Activated CD8-positive, alpha-beta T cell treated with anti-CD3 and anti-CD28 coated beads for 36 hours (primary cell): ENCODE measurements at regions not wholly inside any gene's neighbourhood (a gene's known extent, or its start where the extent isn't known, plus 50 kb on each side); places are given as distances from the start of the nearest gene placed in this dataset.
"Not testable (repeated sequence)": the region's sequence is repeated elsewhere in the genome, so short reads cannot be mapped to it uniquely, and the experiment has no call there.

ENCODE experiments used
- ATAC-seq: fragments of 200-7000 bp; cut with Tn5 transposase; one replicate; pipeline ENCODE4 v1.10.0; 2021; ENCODE audit warnings: mild to moderate bottlenecking, moderate library complexity
- CTCF ChIA-PET: fragments of 350-600 bp; sonication (Branson Sonifier 250); formaldehyde crosslinking; loops from one replicate; lab custom pipeline; 2021; ENCODE audit warnings: antibody characterized with exemption; lab: Charles Lee
- POLR2A ChIA-PET: fragments of 350-600 bp; sonication (Branson Sonifier 250); formaldehyde crosslinking; loops from one replicate; lab custom pipeline; 2021; ENCODE audit warnings: antibody characterized with exemption; lab: Charles Lee
- DNase-seq: peaks from one replicate; pipeline ENCODE4 v3.0.0-alpha.2; 2020
- H3K27ac Mint-ChIP-seq: one replicate; pipeline ENCODE4 v1.8.0; 2021; ENCODE audit warnings: mild to moderate bottlenecking, mixed read lengths
- H3K27me3 Mint-ChIP-seq: one replicate; pipeline ENCODE4 v1.8.0; 2021; ENCODE audit warnings: mixed read lengths
- H3K36me3 Mint-ChIP-seq: one replicate; pipeline ENCODE4 v1.8.0; 2021; ENCODE audit warnings: low read depth, mixed read lengths
- H3K4me1 Mint-ChIP-seq: one replicate; pipeline ENCODE4 v1.8.0; 2021; ENCODE audit warnings: low read depth, mixed read lengths
- H3K4me3 Mint-ChIP-seq: one replicate; pipeline ENCODE4 v1.8.0; 2021; ENCODE audit warnings: mild to moderate bottlenecking, moderate library complexity, mixed read lengths
- H3K9me3 Mint-ChIP-seq: one replicate; pipeline ENCODE4 v1.8.0; 2021; ENCODE audit warnings: mixed read lengths
- CTCF ChIP-seq: fragments of 200-600 bp; IDR thresholded peaks from one replicate; pipeline ENCODE4 v1.8.0; 2022; ENCODE audit warnings: antibody characterized with exemption, mild to moderate bottlenecking
- intact Hi-C: fragments of 100-400 bp; cut with micrococcal nuclease; formaldehyde crosslinking; loops from one replicate; pipeline ENCODE4 v1.10.0; 2022

- ATAC-seq (no peak), DNase-seq (no peak)
- Mint-ChIP-seq H3K4me3 (no peak overlapping the region), H3K9me3 (no peaks in the 10 kb centered on the region), H3K4me1 (no peaks in the 10 kb centered on the region), H3K27me3 (peaks cover 15% of the 10 kb centered on the region), H3K27ac (no peak overlapping the region), H3K36me3 (no peaks in the 10 kb centered on the region)
- CTCF ChIA-PET, result interaction anchor here (1.5 kb wide), 1 partner anchor 912 kb away, joined by 3 read pairs; no protein-coding TSS in a partner anchor
- intact Hi-C loops, result no loop called here
- no peak for TF ChIP-seq CTCF
- POLR2A ChIA-PET, result no interaction called here
Observed at GRCh38 chr1:224045556-224045955, 68.4 kb upstream of the FBXO28 start.

GRCh38 chr1:224044420-224044819 lies 69.5 kb upstream of the FBXO28 start:
- ChIA-PET POLR2A (no interaction called here), CTCF (interaction anchor here (1.5 kb wide), 1 partner anchor 911 kb away, joined by 3 read pairs; no protein-coding TSS in a partner anchor)
- intact Hi-C loops, result no loop called here
- Mint-ChIP-seq H3K4me1 (no peaks in the 10 kb centered on the region), H3K36me3 (no peaks in the 10 kb centered on the region), H3K4me3 (no peak overlapping the region), H3K9me3 (no peaks in the 10 kb centered on the region), H3K27me3 (peaks cover 15% of the 10 kb centered on the region), H3K27ac (no peak overlapping the region)
- no peak for TF ChIP-seq CTCF
- DNase-seq, result no peak
- ATAC-seq, result no peak

- H3K9me3 Mint-ChIP-seq, result no peaks in the 10 kb centered on the region
- DNase-seq, result no peak
- CTCF ChIA-PET, result interaction anchor here (1.0 kb wide), 1 partner anchor 8 kb away, joined by 3 read pairs; no protein-coding TSS in a partner anchor
- TF ChIP-seq CTCF, result no peak
- H3K27ac Mint-ChIP-seq, result no peak overlapping the region
- no peaks in the 10 kb centered on the region for H3K4me1 Mint-ChIP-seq
- POLR2A ChIA-PET, result no interaction called here
- intact Hi-C loops, result no loop called here
- H3K36me3 Mint-ChIP-seq, result no peaks in the 10 kb centered on the region
- no peak for ATAC-seq
- no peak overlapping the region for H3K4me3 Mint-ChIP-seq
- H3K27me3 Mint-ChIP-seq, result peaks cover 15% of the 10 kb centered on the region
Observed at GRCh38 chr1:224042557-224043118, 71.3 kb upstream of the FBXO28 start.

GRCh38 chr1:224041032-224041431 lies 72.9 kb upstream of the FBXO28 start:
- POLR2A ChIA-PET, result no interaction called here
- no peaks in the 10 kb centered on the region for H3K4me1 Mint-ChIP-seq
- no peak overlapping the region for H3K27ac Mint-ChIP-seq

DNA sequence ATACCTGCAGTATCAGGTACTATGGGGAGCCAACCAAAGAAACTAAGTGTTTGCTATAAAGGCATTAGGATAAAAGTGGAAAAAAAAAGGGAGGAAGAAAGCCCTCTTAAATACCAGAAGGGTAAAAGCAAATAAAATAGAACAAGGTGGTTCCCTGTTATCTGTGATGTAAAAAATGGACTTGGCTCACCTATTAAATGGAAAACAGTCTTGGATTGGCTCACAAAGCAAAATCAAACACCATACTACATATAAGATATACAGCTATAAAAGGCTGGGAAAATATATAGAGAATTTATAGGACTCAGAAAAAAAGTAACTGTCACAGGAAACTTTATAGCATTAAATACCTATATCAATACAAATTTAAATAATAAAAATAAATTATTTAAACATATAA lies 73.5 kb upstream of the FBXO28 start:
- H3K4me1 Mint-ChIP-seq, ATAC-seq, DNase-seq, H3K9me3 Mint-ChIP-seq, H3K4me3 Mint-ChIP-seq, H3K27ac Mint-ChIP-seq, POLR2A ChIA-PET, intact Hi-C loops, H3K36me3 Mint-ChIP-seq: not testable (repeated sequence)
- peaks cover 20% of the 10 kb centered on the region for H3K27me3 Mint-ChIP-seq
- CTCF ChIA-PET, result interaction anchor here (1.0 kb wide), 1 partner anchor 11 kb away, joined by 3 read pairs; no protein-coding TSS in a partner anchor

More at GRCh38 chr1:224041032-224041431, 72.9 kb upstream of the FBXO28 start:
- TF ChIP-seq CTCF, result no peak
- ATAC-seq, result no peak
- intact Hi-C loops, result no loop called here
- H3K36me3 Mint-ChIP-seq, result no peaks in the 10 kb centered on the region
- CTCF ChIA-PET, result interaction anchor here (1.0 kb wide), 1 partner anchor 10 kb away, joined by 3 read pairs; no protein-coding TSS in a partner anchor
- H3K27me3 Mint-ChIP-seq, result peaks cover 19% of the 10 kb centered on the region
- H3K4me3 Mint-ChIP-seq, result no peak overlapping the region
- no peak for DNase-seq
- H3K9me3 Mint-ChIP-seq, result no peaks in the 10 kb centered on the region

DNA sequence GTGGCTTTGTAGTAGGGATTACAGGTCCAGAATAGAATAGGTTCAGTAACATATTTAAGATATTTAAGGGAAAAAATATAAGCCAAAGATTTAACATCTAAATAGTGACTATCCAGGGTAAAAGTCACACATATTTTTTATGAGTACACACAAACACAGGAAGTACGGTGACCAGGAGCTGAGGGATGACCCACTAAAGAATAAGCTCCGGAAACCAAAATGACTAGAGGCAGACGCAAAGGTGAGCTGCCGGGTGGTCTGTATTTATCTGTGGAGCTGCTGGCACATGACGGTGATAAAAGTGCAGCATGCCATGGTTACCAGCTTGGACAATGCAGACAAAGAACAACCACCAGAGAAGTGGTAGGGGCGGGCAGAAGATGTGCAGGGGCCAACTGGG lies 73.9 kb upstream of the FBXO28 start:
- CTCF ChIA-PET, POLR2A ChIA-PET, H3K27ac Mint-ChIP-seq, intact Hi-C loops, H3K4me1 Mint-ChIP-seq, ATAC-seq, H3K4me3 Mint-ChIP-seq, H3K36me3 Mint-ChIP-seq, H3K9me3 Mint-ChIP-seq, DNase-seq: not testable (repeated sequence)
- peaks cover 20% of the 10 kb centered on the region for H3K27me3 Mint-ChIP-seq

- H3K4me3 Mint-ChIP-seq, POLR2A ChIA-PET, DNase-seq, H3K9me3 Mint-ChIP-seq, ATAC-seq, H3K36me3 Mint-ChIP-seq, H3K27ac Mint-ChIP-seq, CTCF ChIA-PET, intact Hi-C loops, H3K4me1 Mint-ChIP-seq: not testable (repeated sequence)
- peaks cover 13% of the 10 kb centered on the region for H3K27me3 Mint-ChIP-seq
Observed at GRCh38 chr1:224038832-224039231, 75.1 kb upstream of the FBXO28 start.

DNA sequence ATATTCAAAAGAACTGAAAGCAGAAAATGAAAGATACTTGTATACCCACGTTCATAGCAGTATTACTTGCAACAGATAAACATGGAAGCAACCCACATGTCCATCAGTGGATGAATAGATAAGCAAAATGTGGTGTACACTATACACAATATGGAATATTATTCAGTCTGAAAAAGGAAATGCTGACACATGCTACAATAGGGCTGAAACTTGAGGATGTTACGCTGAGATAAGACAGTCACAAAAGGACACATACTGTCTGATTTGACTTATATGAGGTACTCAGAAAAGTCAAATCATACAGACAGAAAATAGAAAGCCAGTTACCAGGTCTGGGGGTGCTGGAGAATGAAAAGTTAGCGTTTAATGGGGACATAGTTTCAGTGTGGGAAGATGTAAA lies 76.5 kb upstream of the FBXO28 start:
- H3K27ac Mint-ChIP-seq, intact Hi-C loops, ATAC-seq, POLR2A ChIA-PET, DNase-seq, H3K4me1 Mint-ChIP-seq, H3K36me3 Mint-ChIP-seq, H3K4me3 Mint-ChIP-seq, H3K9me3 Mint-ChIP-seq, CTCF ChIA-PET: not testable (repeated sequence)
- H3K27me3 Mint-ChIP-seq, result peaks cover 15% of the 10 kb centered on the region
